A673 (cell line): ENCODE measurements at regions not wholly inside any gene's neighbourhood (a gene's known extent, or its start where the extent isn't known, plus 50 kb on each side); places are given as distances from the start of the nearest gene placed in this dataset.
"Not testable (repeated sequence)": the region's sequence is repeated elsewhere in the genome, so short reads cannot be mapped to it uniquely, and the experiment has no call there.

Experiments used
- BruUV-seq: library from RNA; stranded (reverse); fragments of 400-500 nt; replicated peaks from 2 replicates; lab custom pipeline; 2021; lab: Mats Ljungman, UMichigan
- CTCF ChIA-PET: fragments of 300-600 bp; sonication (Branson Sonifier 250); formaldehyde crosslinking; loops from one replicate; lab custom pipeline; 2022; ENCODE audit warnings: antibody characterized with exemption; lab: Charles Lee
- POLR2A ChIA-PET: fragments of 300-600 bp; sonication (Branson Sonifier 250); formaldehyde crosslinking; loops from one replicate; lab custom pipeline; 2022; ENCODE audit warnings: antibody characterized with exemption; ENCODE audit not compliant: low non-redundant PET; lab: Charles Lee
- DNase-seq: peaks from one replicate; pipeline ENCODE4 v3.0.0-alpha.2; 2015; ENCODE audit warnings: low spot score
- H3K27ac ChIP-seq: fragments of 200-600 bp; sonication (generic); 2 replicates; pipeline ENCODE4 v1.5.1; 2016; ENCODE audit warnings: mixed run types, low read depth, mild to moderate bottlenecking, mixed read lengths, antibody characterized with exemption, low read length; ENCODE audit not compliant: poor library complexity, severe bottlenecking
- H3K27me3 ChIP-seq: fragments of 200-600 bp; sonication (generic); replicated peaks from 2 replicates; pipeline ENCODE4 v1.6.1; 2017; ENCODE audit warnings: mixed run types, low read depth, mild to moderate bottlenecking, mixed read lengths, antibody characterized with exemption, low read length; ENCODE audit not compliant: insufficient read depth, poor library complexity
- H3K36me3 ChIP-seq: fragments of 200-600 bp; sonication (generic); 2 replicates; pipeline ENCODE4 v1.6.1; 2016; ENCODE audit warnings: mixed run types, mild to moderate bottlenecking, mixed read lengths, antibody characterized with exemption, low read length; ENCODE audit not compliant: insufficient read depth, poor library complexity, severe bottlenecking
- H3K4me1 ChIP-seq: fragments of 200-600 bp; sonication (generic); 2 replicates; pipeline ENCODE4 v1.6.1; 2017; ENCODE audit warnings: mixed run types, mild to moderate bottlenecking, mixed read lengths, antibody characterized with exemption, low read length; ENCODE audit not compliant: insufficient read depth, poor library complexity, severe bottlenecking
- H3K4me3 ChIP-seq: fragments of 200-600 bp; sonication (generic); 2 replicates; pipeline ENCODE4 v1.5.1; 2016; ENCODE audit warnings: low read depth, mixed run types, mild to moderate bottlenecking, mixed read lengths, low read length; ENCODE audit not compliant: poor library complexity, severe bottlenecking
- H3K9me3 ChIP-seq: fragments of 200-600 bp; sonication (generic); 2 replicates; pipeline ENCODE4 v1.6.1; 2016; ENCODE audit warnings: mixed run types, low read depth, mild to moderate bottlenecking, mixed read lengths, antibody characterized with exemption, low read length; ENCODE audit not compliant: poor library complexity, severe bottlenecking
- intact Hi-C: fragments of 100-400 bp; cut with micrococcal nuclease; formaldehyde crosslinking; loops from one replicate; pipeline ENCODE4 v1.10.0; 2022; ENCODE audit not compliant: unreplicated experiment

DNA sequence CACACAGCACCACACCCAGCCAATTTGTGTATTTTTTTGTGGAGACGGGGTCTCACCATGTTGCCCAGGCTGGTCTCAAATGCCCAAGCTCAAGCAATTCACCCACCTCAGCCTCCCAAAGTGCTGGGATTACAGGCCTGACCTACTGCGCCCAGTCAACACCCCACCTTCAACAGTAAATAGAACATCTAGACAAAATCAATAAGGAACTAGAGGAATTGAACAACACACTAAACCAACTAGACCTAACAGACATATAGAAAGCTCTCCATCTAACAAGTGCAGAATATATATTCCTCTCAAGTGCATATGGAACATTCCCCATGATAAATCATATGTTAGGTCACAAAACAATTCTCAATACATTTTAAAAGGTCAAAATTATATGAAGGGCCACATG is 56.6 kb upstream of the AGAP9 start:
- intact Hi-C loops, H3K4me1 ChIP-seq, DNase-seq, H3K4me3 ChIP-seq, BruUV-seq, POLR2A ChIA-PET, H3K27me3 ChIP-seq, H3K27ac ChIP-seq, H3K9me3 ChIP-seq, H3K36me3 ChIP-seq, CTCF ChIA-PET: not testable (repeated sequence)

DNA sequence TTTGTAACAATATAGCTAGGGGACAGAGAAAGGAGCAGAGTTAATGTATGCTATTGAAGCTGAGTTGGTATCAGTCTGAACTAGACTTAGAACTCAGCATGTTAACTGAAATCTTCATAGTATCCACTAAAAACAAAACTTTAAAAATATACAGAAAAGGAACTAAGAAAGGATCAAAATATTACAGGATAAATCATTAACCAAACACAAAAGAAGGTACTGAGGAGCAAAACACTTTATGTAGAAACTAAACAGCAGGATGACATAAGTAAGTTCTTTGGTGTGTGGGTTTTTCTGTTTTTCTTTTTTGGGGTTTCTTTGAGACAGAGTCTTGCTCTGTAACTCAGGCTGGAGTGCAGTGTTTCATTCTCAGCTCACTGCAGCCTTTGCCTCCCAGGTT is 55.1 kb upstream of the AGAP9 start:
- CTCF ChIA-PET, H3K9me3 ChIP-seq, H3K27me3 ChIP-seq, H3K4me1 ChIP-seq, H3K36me3 ChIP-seq, POLR2A ChIA-PET, BruUV-seq, H3K27ac ChIP-seq, DNase-seq, H3K4me3 ChIP-seq, intact Hi-C loops: not testable (repeated sequence)
